22Rv1 (cell line): ENCODE measurements at regions not wholly inside any gene's neighbourhood (a gene's known extent, or its start where the extent isn't known, plus 50 kb on each side); places are given as distances from the start of the nearest gene placed in this dataset.

ENCODE experiments used
- CTCF ChIP-seq: fragments of 450-650 bp; IDR thresholded peaks from 2 replicates; pipeline ENCODE4 v1.5.1; 2017; ENCODE audit warnings: mild to moderate bottlenecking
- ZFX ChIP-seq: fragments of 450-650 bp; IDR thresholded peaks from 2 replicates; pipeline ENCODE4 v1.6.1; 2017; ENCODE audit warnings: antibody characterized with exemption, borderline replicate concordance

GRCh38 chr2:58606799-58607198 lies 365.7 kb upstream of the FANCL start:
- TF ChIP-seq CTCF (no peak), ZFX (no peak)
